ENCODE measurements at regions not wholly inside any gene's neighbourhood (a gene's known extent, or its start where the extent isn't known, plus 50 kb on each side); places are given as distances from the start of the nearest gene placed in this dataset.

DNA sequence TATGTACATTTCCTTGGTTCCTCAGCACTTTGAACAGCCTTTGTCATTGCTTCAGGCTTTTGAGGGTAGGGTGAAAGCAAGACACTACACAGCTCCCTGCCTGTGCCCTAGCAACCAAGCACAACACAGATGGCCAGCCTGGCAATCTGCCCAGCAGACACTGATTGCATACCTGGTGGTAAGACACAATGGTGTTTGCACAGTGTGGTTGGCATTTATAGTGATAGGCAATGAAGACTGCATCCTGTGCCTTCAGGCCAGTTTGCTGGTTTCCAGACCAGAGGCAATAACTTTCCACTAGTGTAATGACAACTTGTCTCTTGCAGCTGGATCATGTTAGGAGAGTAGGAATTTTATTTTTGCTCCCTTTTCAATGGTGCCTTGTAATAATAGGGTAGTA, 144.5 kb upstream of the TNC start:
- TF ChIP-seq, protein P1, sequence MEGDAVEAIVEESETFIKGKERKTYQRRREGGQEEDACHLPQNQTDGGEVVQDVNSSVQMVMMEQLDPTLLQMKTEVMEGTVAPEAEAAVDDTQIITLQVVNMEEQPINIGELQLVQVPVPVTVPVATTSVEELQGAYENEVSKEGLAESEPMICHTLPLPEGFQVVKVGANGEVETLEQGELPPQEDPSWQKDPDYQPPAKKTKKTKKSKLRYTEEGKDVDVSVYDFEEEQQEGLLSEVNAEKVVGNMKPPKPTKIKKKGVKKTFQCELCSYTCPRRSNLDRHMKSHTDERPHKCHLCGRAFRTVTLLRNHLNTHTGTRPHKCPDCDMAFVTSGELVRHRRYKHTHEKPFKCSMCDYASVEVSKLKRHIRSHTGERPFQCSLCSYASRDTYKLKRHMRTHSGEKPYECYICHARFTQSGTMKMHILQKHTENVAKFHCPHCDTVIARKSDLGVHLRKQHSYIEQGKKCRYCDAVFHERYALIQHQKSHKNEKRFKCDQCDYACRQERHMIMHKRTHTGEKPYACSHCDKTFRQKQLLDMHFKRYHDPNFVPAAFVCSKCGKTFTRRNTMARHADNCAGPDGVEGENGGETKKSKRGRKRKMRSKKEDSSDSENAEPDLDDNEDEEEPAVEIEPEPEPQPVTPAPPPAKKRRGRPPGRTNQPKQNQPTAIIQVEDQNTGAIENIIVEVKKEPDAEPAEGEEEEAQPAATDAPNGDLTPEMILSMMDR (IDR thresholded peaks at IDR 0.05): no peak
- no peak for TF ChIP-seq POLR2A (IDR thresholded peaks at IDR 0.05)
